HCT116 (cell line): ENCODE measurements at regions not wholly inside any gene's neighbourhood (a gene's known extent, or its start where the extent isn't known, plus 50 kb on each side); places are given as distances from the start of the nearest gene placed in this dataset.

ENCODE experiments used
- EGR1 ChIP-seq: IDR thresholded peaks from 2 replicates; pipeline ENCODE4 v1.6.1; 2012; ENCODE audit warnings: low read depth
- EZH2phosphoT487 ChIP-seq: fragments of 200-600 bp; IDR thresholded peaks from 2 replicates; pipeline ENCODE4 v1.6.1; 2018; ENCODE audit warnings: antibody characterized with exemption, borderline replicate concordance
- JUND ChIP-seq: IDR thresholded peaks from 2 replicates; pipeline ENCODE4 v1.6.1; 2012
- POLR2A ChIP-seq: IDR thresholded peaks from 2 replicates; pipeline ENCODE4 v1.7.0; 2011; ENCODE audit warnings: borderline replicate concordance; ENCODE audit not compliant: insufficient read depth, insufficient read length; ENCODE audit errors: extremely low read depth
- POLR2AphosphoS5 ChIP-seq: IDR thresholded peaks from 2 replicates; pipeline ENCODE4 v1.6.1; 2011; ENCODE audit warnings: mild to moderate bottlenecking, low read depth, low read length, moderate library complexity
- TCF7L2 ChIP-seq: IDR thresholded peaks from 2 replicates; pipeline ENCODE4 v1.7.0; 2011; ENCODE audit warnings: borderline replicate concordance, inconsistent platforms; ENCODE audit not compliant: insufficient read depth, insufficient read length; ENCODE audit errors: extremely low read depth
- ZNF274 ChIP-seq: fragments of 200-500 bp; sonication (Bioruptor generic); IDR thresholded peaks from 2 replicates; pipeline ENCODE4 v1.6.1; 2014; ENCODE audit warnings: mild to moderate bottlenecking, low read depth, low read length, inconsistent platforms
- TF ChIP-seq, protein P1 (sequence below), 3 experiments: fragments of 200-600 bp in 1 of 3; sonication (generic) in 1 of 3; IDR thresholded peaks in 2 of 3; conservative IDR thresholded peaks in 1 of 3; 2 replicates each; pipeline ENCODE4 v1.5.1; 2012 to 2017; ENCODE audit warnings: low read depth in 2 of 3, low read length in 2 of 3, antibody characterized with exemption in 1 of 3, borderline replicate concordance in 1 of 3, control low read depth in 1 of 3, mild to moderate bottlenecking in 1 of 3, mixed read lengths in 1 of 3, mixed run types in 1 of 3, moderate library complexity in 1 of 3; ENCODE audit not compliant: insufficient read depth in 1 of 3
- TF ChIP-seq, protein P2 (sequence below): IDR thresholded peaks from 2 replicates; pipeline ENCODE4 v1.6.1; 2012; ENCODE audit warnings: low read depth
- TF ChIP-seq, protein P3 (sequence below): IDR thresholded peaks from 2 replicates; pipeline ENCODE4 v1.6.1; 2011; ENCODE audit warnings: mild to moderate bottlenecking, low read length, moderate library complexity; ENCODE audit not compliant: insufficient replicate concordance; ENCODE audit errors: extremely low read depth

DNA sequence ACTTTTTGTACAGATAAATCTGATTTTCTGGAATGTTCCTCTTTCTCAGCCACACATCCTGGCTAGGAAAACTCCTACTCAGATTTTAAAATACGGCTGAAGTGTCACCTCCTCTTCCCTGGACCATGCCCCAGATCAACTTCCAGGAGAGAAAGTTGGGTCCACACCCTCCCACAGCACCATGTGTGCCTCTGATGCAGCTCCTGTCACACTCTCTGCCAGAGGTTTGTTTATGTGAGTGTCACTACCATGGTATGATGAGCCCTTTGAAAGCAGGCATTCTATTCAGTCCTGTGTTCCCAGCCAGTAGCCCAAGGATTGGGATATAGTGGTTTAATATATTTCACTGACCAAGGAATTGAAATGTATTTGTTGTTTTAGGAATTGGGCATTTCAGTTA is 287.2 kb upstream of the ATP2B1 start:
- TF ChIP-seq EGR1 (no peak), ZNF274 (no peak), POLR2A (no peak), POLR2AphosphoS5 (no peak), TCF7L2 (no peak), EZH2phosphoT487 (no peak), JUND (no peak)
- TF ChIP-seq, protein P1, sequence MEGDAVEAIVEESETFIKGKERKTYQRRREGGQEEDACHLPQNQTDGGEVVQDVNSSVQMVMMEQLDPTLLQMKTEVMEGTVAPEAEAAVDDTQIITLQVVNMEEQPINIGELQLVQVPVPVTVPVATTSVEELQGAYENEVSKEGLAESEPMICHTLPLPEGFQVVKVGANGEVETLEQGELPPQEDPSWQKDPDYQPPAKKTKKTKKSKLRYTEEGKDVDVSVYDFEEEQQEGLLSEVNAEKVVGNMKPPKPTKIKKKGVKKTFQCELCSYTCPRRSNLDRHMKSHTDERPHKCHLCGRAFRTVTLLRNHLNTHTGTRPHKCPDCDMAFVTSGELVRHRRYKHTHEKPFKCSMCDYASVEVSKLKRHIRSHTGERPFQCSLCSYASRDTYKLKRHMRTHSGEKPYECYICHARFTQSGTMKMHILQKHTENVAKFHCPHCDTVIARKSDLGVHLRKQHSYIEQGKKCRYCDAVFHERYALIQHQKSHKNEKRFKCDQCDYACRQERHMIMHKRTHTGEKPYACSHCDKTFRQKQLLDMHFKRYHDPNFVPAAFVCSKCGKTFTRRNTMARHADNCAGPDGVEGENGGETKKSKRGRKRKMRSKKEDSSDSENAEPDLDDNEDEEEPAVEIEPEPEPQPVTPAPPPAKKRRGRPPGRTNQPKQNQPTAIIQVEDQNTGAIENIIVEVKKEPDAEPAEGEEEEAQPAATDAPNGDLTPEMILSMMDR (IDR thresholded peaks at IDR 0.05 in 2 of 3, conservative IDR thresholded peaks at IDR 0.05 in 1 of 3; ENCODE audit: borderline replicate concordance in 1 of 3, insufficient read depth in 1 of 3, low read depth in 2 of 3, low read length in 2 of 3), result no peak
- TF ChIP-seq, protein P2, sequence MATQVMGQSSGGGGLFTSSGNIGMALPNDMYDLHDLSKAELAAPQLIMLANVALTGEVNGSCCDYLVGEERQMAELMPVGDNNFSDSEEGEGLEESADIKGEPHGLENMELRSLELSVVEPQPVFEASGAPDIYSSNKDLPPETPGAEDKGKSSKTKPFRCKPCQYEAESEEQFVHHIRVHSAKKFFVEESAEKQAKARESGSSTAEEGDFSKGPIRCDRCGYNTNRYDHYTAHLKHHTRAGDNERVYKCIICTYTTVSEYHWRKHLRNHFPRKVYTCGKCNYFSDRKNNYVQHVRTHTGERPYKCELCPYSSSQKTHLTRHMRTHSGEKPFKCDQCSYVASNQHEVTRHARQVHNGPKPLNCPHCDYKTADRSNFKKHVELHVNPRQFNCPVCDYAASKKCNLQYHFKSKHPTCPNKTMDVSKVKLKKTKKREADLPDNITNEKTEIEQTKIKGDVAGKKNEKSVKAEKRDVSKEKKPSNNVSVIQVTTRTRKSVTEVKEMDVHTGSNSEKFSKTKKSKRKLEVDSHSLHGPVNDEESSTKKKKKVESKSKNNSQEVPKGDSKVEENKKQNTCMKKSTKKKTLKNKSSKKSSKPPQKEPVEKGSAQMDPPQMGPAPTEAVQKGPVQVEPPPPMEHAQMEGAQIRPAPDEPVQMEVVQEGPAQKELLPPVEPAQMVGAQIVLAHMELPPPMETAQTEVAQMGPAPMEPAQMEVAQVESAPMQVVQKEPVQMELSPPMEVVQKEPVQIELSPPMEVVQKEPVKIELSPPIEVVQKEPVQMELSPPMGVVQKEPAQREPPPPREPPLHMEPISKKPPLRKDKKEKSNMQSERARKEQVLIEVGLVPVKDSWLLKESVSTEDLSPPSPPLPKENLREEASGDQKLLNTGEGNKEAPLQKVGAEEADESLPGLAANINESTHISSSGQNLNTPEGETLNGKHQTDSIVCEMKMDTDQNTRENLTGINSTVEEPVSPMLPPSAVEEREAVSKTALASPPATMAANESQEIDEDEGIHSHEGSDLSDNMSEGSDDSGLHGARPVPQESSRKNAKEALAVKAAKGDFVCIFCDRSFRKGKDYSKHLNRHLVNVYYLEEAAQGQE, result no peak
- TF ChIP-seq, protein P3, sequence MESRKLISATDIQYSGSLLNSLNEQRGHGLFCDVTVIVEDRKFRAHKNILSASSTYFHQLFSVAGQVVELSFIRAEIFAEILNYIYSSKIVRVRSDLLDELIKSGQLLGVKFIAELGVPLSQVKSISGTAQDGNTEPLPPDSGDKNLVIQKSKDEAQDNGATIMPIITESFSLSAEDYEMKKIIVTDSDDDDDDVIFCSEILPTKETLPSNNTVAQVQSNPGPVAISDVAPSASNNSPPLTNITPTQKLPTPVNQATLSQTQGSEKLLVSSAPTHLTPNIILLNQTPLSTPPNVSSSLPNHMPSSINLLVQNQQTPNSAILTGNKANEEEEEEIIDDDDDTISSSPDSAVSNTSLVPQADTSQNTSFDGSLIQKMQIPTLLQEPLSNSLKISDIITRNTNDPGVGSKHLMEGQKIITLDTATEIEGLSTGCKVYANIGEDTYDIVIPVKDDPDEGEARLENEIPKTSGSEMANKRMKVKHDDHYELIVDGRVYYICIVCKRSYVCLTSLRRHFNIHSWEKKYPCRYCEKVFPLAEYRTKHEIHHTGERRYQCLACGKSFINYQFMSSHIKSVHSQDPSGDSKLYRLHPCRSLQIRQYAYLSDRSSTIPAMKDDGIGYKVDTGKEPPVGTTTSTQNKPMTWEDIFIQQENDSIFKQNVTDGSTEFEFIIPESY, result no peak
